Caco-2 (cell line): ENCODE measurements at regions not wholly inside any gene's neighbourhood (a gene's known extent, or its start where the extent isn't known, plus 50 kb on each side); places are given as distances from the start of the nearest gene placed in this dataset.
"Not testable (repeated sequence)": the region's sequence is repeated elsewhere in the genome, so short reads cannot be mapped to it uniquely, and the experiment has no call there.

ENCODE experiments used
- BruUV-seq: library from RNA; stranded (reverse); fragments of 400-500 nt; replicated peaks from 2 replicates; lab custom pipeline; 2021; lab: Mats Ljungman, UMichigan
- CTCF ChIA-PET: fragments of 300-600 bp; sonication (Branson Sonifier 250); formaldehyde crosslinking; loops from one replicate; lab custom pipeline; 2022; ENCODE audit warnings: antibody characterized with exemption; lab: Charles Lee
- POLR2A ChIA-PET: fragments of 300-600 bp; sonication (Branson Sonifier 250); formaldehyde crosslinking; loops from one replicate; lab custom pipeline; 2022; ENCODE audit warnings: antibody characterized with exemption; lab: Charles Lee
- DNase-seq, 2 experiments: peaks; one replicate each; pipeline versions ENCODE4 v3.0.0 to v3.0.0-alpha.2; 2020 to 2022
- H3K27me3 ChIP-seq: replicated peaks from 2 replicates; pipeline ENCODE4 v1.6.0; 2011; ENCODE audit warnings: low read length; ENCODE audit not compliant: control insufficient read depth, insufficient read depth
- H3K36me3 ChIP-seq: 2 replicates; pipeline ENCODE4 v1.5.1; 2011; ENCODE audit warnings: low read length; ENCODE audit not compliant: control insufficient read depth, insufficient read depth
- H3K4me1 ChIP-seq: fragments of 250-450 bp; sonication (Bioruptor Pico); 2 replicates; pipeline ENCODE4 v1.5.1; 2020; ENCODE audit warnings: mild to moderate bottlenecking
- H3K4me3 ChIP-seq: 2 replicates; pipeline ENCODE4 v1.5.1; 2011; ENCODE audit warnings: low read depth, mild to moderate bottlenecking, control low read depth, low read length
- H3K9me3 ChIP-seq: fragments of 250-450 bp; sonication (Bioruptor Pico); 2 replicates; pipeline ENCODE4 v1.5.1; 2020; ENCODE audit warnings: mild to moderate bottlenecking, moderate library complexity
- H3K27ac Mint-ChIP-seq: one replicate; pipeline ENCODE4 v1.8.0; 2022; ENCODE audit warnings: mixed read lengths; ENCODE audit not compliant: unreplicated experiment
- H3K27me3 Mint-ChIP-seq: one replicate; pipeline ENCODE4 v1.8.0; 2022; ENCODE audit warnings: mixed read lengths; ENCODE audit not compliant: insufficient read depth, unreplicated experiment
- H3K36me3 Mint-ChIP-seq: one replicate; pipeline ENCODE4 v1.8.0; 2022; ENCODE audit warnings: mild to moderate bottlenecking, mixed read lengths; ENCODE audit not compliant: insufficient read depth, unreplicated experiment
- H3K4me1 Mint-ChIP-seq: one replicate; pipeline ENCODE4 v1.8.0; 2022; ENCODE audit warnings: low read depth, mixed read lengths; ENCODE audit not compliant: unreplicated experiment
- H3K4me3 Mint-ChIP-seq: one replicate; pipeline ENCODE4 v1.8.0; 2022; ENCODE audit warnings: mild to moderate bottlenecking, moderate library complexity, mixed read lengths; ENCODE audit not compliant: unreplicated experiment
- H3K9me3 Mint-ChIP-seq: one replicate; pipeline ENCODE4 v1.8.0; 2022; ENCODE audit warnings: mixed read lengths; ENCODE audit not compliant: unreplicated experiment
- intact Hi-C: fragments of 100-400 bp; cut with micrococcal nuclease; formaldehyde crosslinking; loops from one replicate; pipeline ENCODE4 v1.10.0; 2022; ENCODE audit not compliant: unreplicated experiment

DNA sequence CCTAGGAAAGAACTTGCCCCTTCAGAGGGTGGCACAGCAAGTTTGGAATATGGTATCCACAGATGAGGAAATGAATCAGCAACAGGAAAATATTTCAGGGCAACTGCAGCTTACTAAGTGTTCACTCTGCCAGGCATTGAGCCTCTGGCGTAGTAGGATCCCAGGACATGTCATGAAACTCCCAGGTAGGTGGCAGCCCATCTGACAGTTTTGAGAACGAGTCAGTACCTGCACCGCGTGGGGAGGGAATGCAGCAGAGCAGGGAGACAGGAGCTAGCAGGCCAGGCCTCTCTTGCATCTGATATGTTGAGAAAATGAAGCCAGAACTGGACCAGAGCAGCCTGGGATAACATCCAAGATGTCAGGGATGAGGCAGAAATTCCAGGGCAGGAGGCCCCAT is 208.6 kb downstream of the BCL2L11 start:
- H3K27me3 Mint-ChIP-seq, intact Hi-C loops, CTCF ChIA-PET, H3K36me3 ChIP-seq, DNase-seq, H3K36me3 Mint-ChIP-seq, H3K27me3 ChIP-seq, H3K4me3 ChIP-seq, H3K4me3 Mint-ChIP-seq, H3K4me1 Mint-ChIP-seq, BruUV-seq, POLR2A ChIA-PET, H3K9me3 ChIP-seq, H3K27ac Mint-ChIP-seq, H3K9me3 Mint-ChIP-seq, H3K4me1 ChIP-seq: not testable (repeated sequence)

DNA sequence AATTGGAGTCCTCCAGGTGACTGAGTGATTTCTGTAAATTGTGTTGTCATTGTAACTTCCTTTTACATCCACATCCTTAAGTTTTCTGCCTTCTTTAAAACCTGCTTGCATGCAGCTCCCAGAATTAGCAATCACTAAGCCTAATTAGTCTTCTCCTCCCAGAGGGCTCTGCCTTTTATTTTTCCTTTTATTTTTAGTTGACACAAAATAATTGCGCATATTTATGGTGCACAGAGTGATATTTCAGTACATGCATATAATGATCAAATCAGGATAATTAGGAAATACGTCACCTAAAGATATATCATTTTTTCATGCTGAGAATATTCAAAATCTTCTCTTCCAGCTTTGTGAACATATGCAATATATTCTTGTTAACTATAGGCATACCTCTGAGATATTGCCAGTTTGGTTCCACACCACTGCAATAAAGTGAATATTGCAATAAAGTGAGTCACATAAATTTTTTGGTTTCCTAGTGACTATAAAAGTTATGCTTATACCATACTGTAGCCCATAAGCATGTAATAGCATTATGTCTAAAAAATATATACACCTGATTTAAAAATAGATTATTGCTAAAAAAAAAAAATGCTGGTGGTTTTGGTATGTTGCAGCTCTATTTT is 210.5 kb downstream of the BCL2L11 start:
- H3K27me3 ChIP-seq, POLR2A ChIA-PET, H3K4me1 Mint-ChIP-seq, DNase-seq, H3K4me3 Mint-ChIP-seq, H3K27me3 Mint-ChIP-seq, H3K4me3 ChIP-seq, H3K9me3 Mint-ChIP-seq, H3K9me3 ChIP-seq, H3K36me3 Mint-ChIP-seq, intact Hi-C loops, H3K36me3 ChIP-seq, CTCF ChIA-PET, BruUV-seq, H3K27ac Mint-ChIP-seq, H3K4me1 ChIP-seq: not testable (repeated sequence)

DNA sequence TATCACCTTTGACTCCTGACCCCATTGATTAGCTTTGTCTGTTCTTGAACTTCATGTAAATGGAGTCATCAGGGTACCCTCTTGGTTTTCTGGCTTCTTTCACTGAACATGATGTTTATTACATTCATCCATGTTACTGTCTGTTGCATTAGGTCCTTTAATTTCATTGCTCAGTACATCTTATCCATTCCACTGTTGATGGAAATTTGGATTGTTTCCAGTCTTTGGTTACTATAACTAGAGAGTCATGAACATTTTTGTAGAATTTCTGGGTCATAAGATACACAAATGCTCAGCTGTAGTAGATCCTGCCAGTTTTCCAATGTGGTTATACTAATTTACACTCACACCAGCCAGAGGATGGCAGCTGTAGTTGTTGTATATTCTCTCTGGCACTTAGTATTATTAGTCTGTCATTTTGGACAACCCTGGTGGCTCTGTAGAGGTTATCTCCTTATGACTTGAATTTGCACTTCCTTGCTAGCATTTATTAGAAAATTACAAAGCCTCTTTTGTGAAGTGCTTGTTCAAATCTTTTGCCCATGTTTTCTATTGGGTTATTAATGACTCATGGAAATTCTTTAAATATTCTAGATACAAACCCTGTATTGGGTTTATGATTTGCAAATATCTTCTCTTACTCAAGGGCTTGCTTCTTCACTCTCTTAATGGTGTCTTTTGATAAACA is 214.7 kb downstream of the BCL2L11 start:
- H3K36me3 Mint-ChIP-seq, H3K4me1 Mint-ChIP-seq, DNase-seq, H3K9me3 Mint-ChIP-seq, intact Hi-C loops, H3K4me3 ChIP-seq, CTCF ChIA-PET, BruUV-seq, H3K27ac Mint-ChIP-seq, H3K27me3 Mint-ChIP-seq, H3K36me3 ChIP-seq, H3K9me3 ChIP-seq, POLR2A ChIA-PET, H3K4me1 ChIP-seq, H3K4me3 Mint-ChIP-seq, H3K27me3 ChIP-seq: not testable (repeated sequence)

DNA sequence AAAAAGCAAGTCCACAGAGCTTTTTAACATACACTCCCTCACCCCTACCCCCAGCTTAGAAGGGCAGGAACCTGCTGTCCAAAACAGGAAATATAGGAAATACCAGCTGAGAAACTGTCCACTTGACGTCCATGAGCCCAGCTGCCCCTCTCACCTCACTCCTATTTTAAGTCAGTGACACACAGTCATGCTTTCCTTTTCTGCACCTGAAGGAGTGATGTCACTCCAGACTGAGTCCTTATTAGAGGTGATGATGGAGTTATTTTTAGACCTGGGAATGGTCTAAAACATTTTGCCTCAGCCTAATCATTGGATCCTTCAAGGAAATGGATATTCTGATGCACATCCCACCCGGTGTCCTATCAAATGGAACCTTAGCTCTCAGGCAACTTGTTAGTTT is 217.8 kb downstream of the BCL2L11 start:
- H3K27me3 Mint-ChIP-seq, DNase-seq, H3K4me3 Mint-ChIP-seq, intact Hi-C loops, H3K4me1 ChIP-seq, CTCF ChIA-PET, H3K27me3 ChIP-seq, H3K9me3 Mint-ChIP-seq, H3K27ac Mint-ChIP-seq, H3K36me3 ChIP-seq, BruUV-seq, H3K4me1 Mint-ChIP-seq, H3K9me3 ChIP-seq, H3K36me3 Mint-ChIP-seq, POLR2A ChIA-PET, H3K4me3 ChIP-seq: not testable (repeated sequence)

DNA sequence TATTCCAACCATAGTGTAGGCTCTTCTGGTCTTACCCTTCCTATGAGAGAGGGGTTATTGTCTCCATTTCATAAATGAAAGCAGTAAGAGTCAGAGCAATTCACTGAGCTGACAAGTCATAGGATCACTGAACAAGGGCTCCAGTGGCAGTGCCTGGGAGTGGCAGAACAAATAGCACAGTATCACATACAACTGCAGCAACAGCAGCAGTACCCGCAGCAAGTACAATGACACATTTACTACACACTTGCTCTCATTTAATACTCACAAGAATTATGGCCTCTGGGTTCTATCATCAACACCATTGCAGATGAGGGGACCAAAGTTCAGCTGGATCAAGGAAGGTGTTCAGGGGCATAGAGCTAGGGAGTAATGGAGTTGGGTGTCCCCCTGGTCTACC is 218.8 kb downstream of the BCL2L11 start:
- intact Hi-C loops, H3K27ac Mint-ChIP-seq, CTCF ChIA-PET, H3K27me3 Mint-ChIP-seq, H3K4me3 ChIP-seq, H3K4me1 Mint-ChIP-seq, H3K9me3 ChIP-seq, H3K36me3 Mint-ChIP-seq, H3K36me3 ChIP-seq, H3K4me1 ChIP-seq, BruUV-seq, H3K9me3 Mint-ChIP-seq, H3K4me3 Mint-ChIP-seq, DNase-seq, POLR2A ChIA-PET, H3K27me3 ChIP-seq: not testable (repeated sequence)

DNA sequence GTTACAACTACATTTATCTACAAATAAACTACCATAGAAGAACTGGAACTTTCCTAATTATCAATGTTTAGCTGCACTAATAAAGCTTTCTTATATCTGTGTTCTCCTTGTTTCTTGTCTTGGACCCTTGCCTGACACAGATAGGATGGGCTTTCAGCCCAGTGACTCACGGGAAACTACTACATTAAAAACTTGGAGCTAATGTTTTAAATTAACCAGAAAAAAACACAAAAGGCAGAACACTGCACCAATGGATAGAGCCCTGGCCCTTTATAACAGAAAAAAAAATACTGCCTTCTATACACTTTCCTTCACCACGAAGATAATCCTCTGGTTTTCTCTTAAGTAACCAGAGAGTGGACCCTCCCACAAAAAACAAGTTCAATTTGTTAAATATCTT is 223.9 kb downstream of the BCL2L11 start:
- H3K4me1 ChIP-seq, CTCF ChIA-PET, H3K4me1 Mint-ChIP-seq, H3K4me3 Mint-ChIP-seq, H3K9me3 ChIP-seq, H3K27ac Mint-ChIP-seq, DNase-seq, H3K36me3 ChIP-seq, H3K4me3 ChIP-seq, H3K36me3 Mint-ChIP-seq, H3K27me3 ChIP-seq, intact Hi-C loops, BruUV-seq, H3K9me3 Mint-ChIP-seq, POLR2A ChIA-PET, H3K27me3 Mint-ChIP-seq: not testable (repeated sequence)

DNA sequence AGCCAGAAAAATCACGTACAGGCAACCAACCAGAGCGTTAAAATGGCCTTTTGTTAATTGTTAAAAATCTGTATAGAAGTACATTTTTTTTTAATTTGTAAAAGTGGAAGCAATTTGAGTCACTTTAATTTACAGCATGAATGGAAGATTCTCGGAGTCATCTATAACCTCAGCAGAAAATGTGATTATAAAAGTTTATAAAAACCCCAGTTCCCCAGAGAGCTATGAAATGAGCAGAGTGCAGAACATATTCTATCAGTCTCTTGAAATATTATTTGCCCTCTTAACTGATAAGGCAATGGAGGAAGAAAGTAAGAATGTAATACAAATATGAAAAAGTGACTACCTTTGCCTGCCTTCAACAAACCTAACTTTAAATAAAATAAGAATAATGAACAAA is 224.7 kb downstream of the BCL2L11 start:
- BruUV-seq, H3K36me3 Mint-ChIP-seq, H3K27me3 Mint-ChIP-seq, intact Hi-C loops, DNase-seq, H3K9me3 Mint-ChIP-seq, H3K4me3 ChIP-seq, H3K4me1 Mint-ChIP-seq, H3K9me3 ChIP-seq, CTCF ChIA-PET, H3K27ac Mint-ChIP-seq, POLR2A ChIA-PET, H3K27me3 ChIP-seq, H3K36me3 ChIP-seq, H3K4me3 Mint-ChIP-seq, H3K4me1 ChIP-seq: not testable (repeated sequence)
